Suprapubic skin (tissue), 4 donors: ENCODE measurements at regions not wholly inside any gene's neighbourhood (a gene's known extent, or its start where the extent isn't known, plus 50 kb on each side); places are given as distances from the start of the nearest gene placed in this dataset.

Experiments
- DNase-seq, 2 donors: peaks; one replicate each; pipeline ENCODE4 v3.0.0-alpha.2; 2019; ENCODE audit warnings: low spot score in 2 of 2
- H3K27ac ChIP-seq: fragments of 200-600 bp; sonication (generic); one replicate; pipeline ENCODE4 v1.5.1; 2019
- H3K27me3 ChIP-seq: fragments of 200-600 bp; sonication (generic); one replicate; pipeline ENCODE4 v1.5.1; 2019
- H3K36me3 ChIP-seq: fragments of 200-600 bp; sonication (generic); one replicate; pipeline ENCODE4 v1.5.1; 2019
- H3K4me1 ChIP-seq: fragments of 200-600 bp; sonication (generic); one replicate; pipeline ENCODE4 v1.5.1; 2019
- H3K4me3 ChIP-seq: fragments of 200-600 bp; sonication (generic); one replicate; pipeline ENCODE4 v1.5.1; 2019; ENCODE audit warnings: mild to moderate bottlenecking
- H3K9me3 ChIP-seq: fragments of 200-600 bp; sonication (generic); one replicate; pipeline ENCODE4 v1.5.1; 2019
- EP300 ChIP-seq: sonication (generic); formaldehyde crosslinking; IDR thresholded peaks from one replicate; pipeline ENCODE4 v1.6.1; 2017; ENCODE audit warnings: antibody characterized with exemption
- POLR2A ChIP-seq, 2 donors: fragments of 450-650 bp; IDR thresholded peaks; one replicate each; pipeline ENCODE4 v1.6.1; 2017; ENCODE audit warnings: antibody characterized with exemption in 2 of 2, mild to moderate bottlenecking in 2 of 2, moderate library complexity in 2 of 2
- POLR2AphosphoS5 ChIP-seq, 3 donors: sonication (generic); formaldehyde crosslinking; IDR thresholded peaks; one replicate each; pipeline ENCODE4 v1.6.1; 2017; ENCODE audit warnings: antibody characterized with exemption in 3 of 3
- WGBS: methylation state at CpG from one replicate; pipeline ENCODE4 v1.1.5; 2018; 5-methylcytosine and 5-hydroxymethylcytosine counted together
- TF ChIP-seq, protein P1 (sequence below), 2 donors: fragments of 200-600 bp in 1 of 2; fragments of 450-650 bp in 1 of 2; sonication (generic) in 1 of 2; IDR thresholded peaks; one replicate each; pipeline ENCODE4 v1.5.1; 2016 to 2019; ENCODE audit warnings: antibody characterized with exemption in 2 of 2, mild to moderate bottlenecking in 1 of 2, moderate library complexity in 1 of 2

DNA sequence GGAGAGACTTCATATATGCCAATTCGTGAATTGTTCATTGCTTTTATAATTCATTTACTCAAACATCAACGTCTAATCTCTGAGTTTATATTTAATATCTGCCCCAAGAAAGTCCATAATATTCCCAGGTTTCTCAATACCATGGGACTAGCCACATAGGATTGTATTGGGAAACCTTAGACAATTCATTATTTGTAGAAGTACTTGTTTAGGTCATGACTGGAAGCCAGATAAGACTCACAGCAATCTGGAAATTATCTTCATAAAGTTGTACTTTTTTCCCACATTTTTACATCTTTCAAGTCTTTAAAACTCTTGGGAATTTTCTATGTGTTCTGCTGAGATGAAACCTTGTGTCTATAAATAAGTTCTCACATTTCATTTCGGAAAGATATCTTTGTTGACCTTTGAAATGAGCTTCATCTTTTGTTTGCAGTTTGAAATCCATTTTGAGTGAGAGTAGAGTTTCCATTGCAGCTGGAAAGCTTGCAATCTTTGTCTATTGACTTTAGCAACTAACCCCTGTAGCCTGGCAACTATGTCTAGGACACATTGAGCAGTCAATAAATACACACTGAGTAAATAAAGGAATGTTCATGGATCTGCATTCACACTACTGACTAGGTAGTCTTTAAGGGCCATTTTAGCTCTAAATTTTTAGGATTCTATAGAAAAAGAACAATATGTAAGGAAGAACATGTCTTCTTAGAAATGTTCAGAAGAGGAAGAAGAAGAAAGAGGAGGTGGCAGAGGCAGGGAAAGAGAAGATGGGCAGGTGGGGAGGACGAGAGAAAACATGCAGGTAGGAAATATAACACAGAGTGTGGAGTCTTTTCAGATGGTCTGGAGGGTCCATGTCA is 154.4 kb downstream of the LRIG3 start:
- no peaks in the 10 kb centered on the region for H3K9me3 ChIP-seq
- no peak for DNase-seq
- H3K4me3 ChIP-seq: no peak overlapping the region
- WGBS: 74% methylated on average over 4 of the region's 4 CpGs
- H3K27me3 ChIP-seq: no peaks in the 10 kb centered on the region
- no peaks in the 10 kb centered on the region for H3K36me3 ChIP-seq
- no peak overlapping the region for H3K27ac ChIP-seq
- TF ChIP-seq EP300 (no peak), POLR2AphosphoS5 (IDR thresholded peaks at IDR 0.05) (no peak), POLR2A (IDR thresholded peaks at IDR 0.05) (no peak)
- TF ChIP-seq, protein P1, sequence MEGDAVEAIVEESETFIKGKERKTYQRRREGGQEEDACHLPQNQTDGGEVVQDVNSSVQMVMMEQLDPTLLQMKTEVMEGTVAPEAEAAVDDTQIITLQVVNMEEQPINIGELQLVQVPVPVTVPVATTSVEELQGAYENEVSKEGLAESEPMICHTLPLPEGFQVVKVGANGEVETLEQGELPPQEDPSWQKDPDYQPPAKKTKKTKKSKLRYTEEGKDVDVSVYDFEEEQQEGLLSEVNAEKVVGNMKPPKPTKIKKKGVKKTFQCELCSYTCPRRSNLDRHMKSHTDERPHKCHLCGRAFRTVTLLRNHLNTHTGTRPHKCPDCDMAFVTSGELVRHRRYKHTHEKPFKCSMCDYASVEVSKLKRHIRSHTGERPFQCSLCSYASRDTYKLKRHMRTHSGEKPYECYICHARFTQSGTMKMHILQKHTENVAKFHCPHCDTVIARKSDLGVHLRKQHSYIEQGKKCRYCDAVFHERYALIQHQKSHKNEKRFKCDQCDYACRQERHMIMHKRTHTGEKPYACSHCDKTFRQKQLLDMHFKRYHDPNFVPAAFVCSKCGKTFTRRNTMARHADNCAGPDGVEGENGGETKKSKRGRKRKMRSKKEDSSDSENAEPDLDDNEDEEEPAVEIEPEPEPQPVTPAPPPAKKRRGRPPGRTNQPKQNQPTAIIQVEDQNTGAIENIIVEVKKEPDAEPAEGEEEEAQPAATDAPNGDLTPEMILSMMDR (IDR thresholded peaks at IDR 0.05): no peak
- H3K4me1 ChIP-seq: no peaks in the 10 kb centered on the region

DNA sequence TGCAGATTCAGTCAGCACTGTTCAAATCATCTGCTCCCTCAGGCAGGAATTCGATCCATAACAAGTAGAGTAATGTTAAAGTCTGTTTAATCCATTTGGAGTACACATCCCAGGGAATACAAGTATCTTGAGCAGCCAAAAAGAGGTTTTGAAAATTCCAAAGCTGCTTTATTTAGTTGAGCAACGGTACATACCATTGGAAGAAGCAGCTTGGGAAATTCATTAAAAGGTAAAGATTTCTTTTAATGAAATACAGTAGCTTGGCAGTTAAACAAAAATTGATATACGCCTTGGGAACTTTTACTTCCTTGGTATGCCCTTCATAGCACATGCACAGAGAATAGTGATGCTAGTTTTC is 153.8 kb downstream of the LRIG3 start:
- H3K9me3 ChIP-seq: no peaks in the 10 kb centered on the region
- H3K27ac ChIP-seq: no peak overlapping the region
- H3K4me3 ChIP-seq: no peak overlapping the region
- WGBS: 57% methylated on average over 3 of the region's 3 CpGs
- no peak for TF ChIP-seq POLR2A (IDR thresholded peaks at IDR 0.05)
- TF ChIP-seq, protein P1 (IDR thresholded peaks at IDR 0.05): no peak
- TF ChIP-seq POLR2AphosphoS5 (IDR thresholded peaks at IDR 0.05): no peak
- no peak for TF ChIP-seq EP300
- no peaks in the 10 kb centered on the region for H3K4me1 ChIP-seq
- no peaks in the 10 kb centered on the region for H3K27me3 ChIP-seq
- no peaks in the 10 kb centered on the region for H3K36me3 ChIP-seq
- DNase-seq: no peak

DNA sequence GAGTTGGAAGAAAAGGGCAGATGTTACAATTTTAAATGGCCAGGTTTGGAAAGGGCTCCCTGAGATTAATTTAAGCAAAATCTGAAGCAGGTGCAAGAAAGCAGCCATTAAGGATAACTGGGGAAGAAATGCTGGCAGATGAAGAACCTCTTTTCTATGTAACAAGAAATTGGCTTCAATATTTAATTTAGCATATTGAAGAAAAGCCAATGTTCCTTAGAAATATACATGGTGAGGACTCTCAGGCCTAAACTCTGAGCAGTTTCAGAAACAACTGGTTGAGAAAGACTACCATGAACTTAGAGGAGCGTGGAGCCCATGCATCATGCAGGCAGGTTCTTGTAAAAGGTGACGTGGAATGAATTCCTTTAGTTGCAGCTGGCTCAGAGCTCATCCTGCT is 152.8 kb downstream of the LRIG3 start:
- H3K4me3 ChIP-seq: no peak overlapping the region
- no peaks in the 10 kb centered on the region for H3K9me3 ChIP-seq
- 89% methylated on average over 2 of the region's 2 CpGs for WGBS
- H3K4me1 ChIP-seq: no peaks in the 10 kb centered on the region
- TF ChIP-seq POLR2AphosphoS5 (IDR thresholded peaks at IDR 0.05) (no peak), POLR2A (IDR thresholded peaks at IDR 0.05) (no peak)
- TF ChIP-seq, protein P1 (IDR thresholded peaks at IDR 0.05): no peak
- no peak overlapping the region for H3K27ac ChIP-seq
- H3K36me3 ChIP-seq: no peaks in the 10 kb centered on the region
- H3K27me3 ChIP-seq: no peaks in the 10 kb centered on the region
- no peak for DNase-seq

DNA sequence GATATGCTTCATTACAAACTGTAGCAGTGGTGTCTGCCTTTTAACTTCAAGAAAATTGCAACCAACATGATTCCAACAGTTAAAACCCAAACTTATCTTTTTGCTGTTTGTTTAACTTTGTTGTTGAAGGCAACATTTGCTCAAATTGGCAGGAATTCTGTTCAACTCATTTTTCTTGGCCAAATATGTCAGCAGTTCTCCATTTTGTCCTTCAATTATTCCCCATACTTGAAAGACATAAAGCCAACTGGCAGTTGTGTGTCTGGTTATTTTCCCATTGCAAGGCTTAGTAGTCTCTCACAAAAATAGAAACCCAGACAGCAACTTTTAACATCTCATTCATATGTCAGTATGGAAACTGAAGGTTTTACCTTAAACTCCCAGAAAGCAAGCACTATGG is 146.3 kb downstream of the LRIG3 start:
- Histone ChIP-seq H3K9me3 (no peaks in the 10 kb centered on the region), H3K27ac (no peak overlapping the region), H3K36me3 (no peaks in the 10 kb centered on the region), H3K4me3 (no peak overlapping the region), H3K27me3 (no peaks in the 10 kb centered on the region), H3K4me1 (no peaks in the 10 kb centered on the region)
- TF ChIP-seq POLR2AphosphoS5 (IDR thresholded peaks at IDR 0.05) (no peak), EP300 (no peak), POLR2A (IDR thresholded peaks at IDR 0.05) (no peak)
- TF ChIP-seq, protein P1 (IDR thresholded peaks at IDR 0.05): no peak
- no peak for DNase-seq

DNA sequence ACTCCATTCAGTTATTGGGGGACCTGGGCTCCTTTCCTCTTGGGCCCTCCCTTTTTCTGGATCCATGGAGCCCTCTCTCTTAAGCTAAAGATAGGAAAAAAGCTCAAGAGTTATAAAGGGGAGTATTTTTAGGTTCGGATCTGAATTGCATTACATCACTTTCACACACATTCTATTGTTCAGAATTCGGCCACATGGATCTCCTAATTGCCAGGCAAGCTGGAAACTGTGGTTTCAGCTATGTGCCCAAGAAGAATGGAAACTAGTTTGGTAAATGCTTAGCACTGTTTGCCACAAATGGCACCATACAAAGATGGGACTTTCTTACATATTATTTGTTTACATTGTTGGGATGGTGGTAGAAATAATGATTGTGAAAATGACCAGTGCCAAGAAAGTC is 145.6 kb downstream of the LRIG3 start:
- Histone ChIP-seq H3K4me3 (no peak overlapping the region), H3K36me3 (no peaks in the 10 kb centered on the region), H3K4me1 (no peaks in the 10 kb centered on the region), H3K9me3 (no peaks in the 10 kb centered on the region), H3K27me3 (no peaks in the 10 kb centered on the region), H3K27ac (no peak overlapping the region)
- DNase-seq: no peak
- TF ChIP-seq EP300: no peak
- TF ChIP-seq, protein P1 (IDR thresholded peaks at IDR 0.05): no peak
- TF ChIP-seq POLR2AphosphoS5 (IDR thresholded peaks at IDR 0.05): no peak
- 65% methylated on average over 2 of the region's 2 CpGs for WGBS
